A549 (cell line): ENCODE measurements at regions not wholly inside any gene's neighbourhood (a gene's known extent, or its start where the extent isn't known, plus 50 kb on each side); places are given as distances from the start of the nearest gene placed in this dataset.

Experiments
- BCL3 ChIP-seq: fragments of >200 bp; sonication (Bioruptor Twin); formaldehyde crosslinking; IDR thresholded peaks from 3 replicates; pipeline ENCODE4 v1.6.1; 2016
- CBX2 ChIP-seq: fragments of 200-600 bp; sonication (generic); IDR thresholded peaks from 2 replicates; pipeline ENCODE4 v1.6.1; 2016; ENCODE audit warnings: low read depth, mild to moderate bottlenecking, borderline replicate concordance
- CTCF ChIP-seq: fragments of >200 bp; sonication (Bioruptor Twin); formaldehyde crosslinking; IDR thresholded peaks from 3 replicates; pipeline ENCODE4 v1.5.1; 2016
- HEYL ChIP-seq: fragments of 250-450 bp; sonication (Bioruptor Pico); IDR thresholded peaks from 2 replicates; pipeline ENCODE4 v1.8.0; 2021; ENCODE audit warnings: mild to moderate bottlenecking, moderate library complexity
- KDM5A ChIP-seq: fragments of 200-600 bp; sonication (generic); IDR thresholded peaks from 2 replicates; pipeline ENCODE4 v1.6.1; 2016; ENCODE audit warnings: antibody characterized with exemption, mild to moderate bottlenecking
- PBX3 ChIP-seq: IDR thresholded peaks from 2 replicates; pipeline ENCODE4 v1.6.1; 2012
- PHF8 ChIP-seq: fragments of 200-600 bp; sonication (generic); IDR thresholded peaks from 2 replicates; pipeline ENCODE4 v1.6.1; 2016; ENCODE audit warnings: low read depth, mild to moderate bottlenecking, antibody characterized with exemption, moderate library complexity, borderline replicate concordance
- POLR2A ChIP-seq: IDR thresholded peaks from 2 replicates; pipeline ENCODE4 v1.6.1; 2012; ENCODE audit warnings: mild to moderate bottlenecking, low read length
- RCOR1 ChIP-seq: fragments of 150-350 bp; IDR thresholded peaks from 2 replicates; pipeline ENCODE4 v1.6.1; 2014; ENCODE audit warnings: antibody characterized with exemption, low read length, low read depth
- SMC3 ChIP-seq: fragments of >200 bp; sonication (Bioruptor Twin); formaldehyde crosslinking; IDR thresholded peaks from 3 replicates; pipeline ENCODE4 v1.6.1; 2018; ENCODE audit warnings: inconsistent platforms
- ZFP36 ChIP-seq: fragments of 450-650 bp; IDR thresholded peaks from 2 replicates; pipeline ENCODE4 v1.6.1; 2014; ENCODE audit warnings: borderline replicate concordance; ENCODE audit not compliant: partially characterized antibody

- TF ChIP-seq ZFP36 (no peak), CBX2 (no peak), SMC3 (no peak), POLR2A (no peak), PHF8 (no peak), CTCF (no peak), HEYL (CRISPR knock-in tag) (no peak), KDM5A (no peak), RCOR1 (no peak), BCL3 (no peak), PBX3 (no peak)
Measured at GRCh38 chr5:1707467-1707866, 92.2 kb downstream of the MRPL36 start.
